Naive thymus-derived CD4-positive, alpha-beta T cell (primary cell): ENCODE measurements at regions not wholly inside any gene's neighbourhood (a gene's known extent, or its start where the extent isn't known, plus 50 kb on each side); places are given as distances from the start of the nearest gene placed in this dataset.
A peak's percentile ranks its signal among the peaks of the same experiment; 100 is the strongest.
"Not testable (repeated sequence)": the region's sequence is repeated elsewhere in the genome, so short reads cannot be mapped to it uniquely, and the experiment has no call there.

Source experiments
- ATAC-seq: fragments of 150-1000 bp; cut with Tn5 transposase; 2 replicates; pipeline ENCODE4 v1.10.0; 2021; ENCODE audit warnings: mild to moderate bottlenecking, moderate library complexity
- CTCF ChIA-PET: fragments of 350-600 bp; sonication (Branson Sonifier 250); formaldehyde crosslinking; loops from one replicate; lab custom pipeline; 2021; ENCODE audit warnings: antibody characterized with exemption; lab: Charles Lee
- POLR2A ChIA-PET: fragments of 350-600 bp; sonication (Branson Sonifier 250); formaldehyde crosslinking; loops from one replicate; lab custom pipeline; 2021; ENCODE audit warnings: antibody characterized with exemption, inconsistent platforms; lab: Charles Lee
- DNase-seq, 9 donors: peaks; one replicate each; pipeline versions ENCODE4 v3.0.0 to v3.0.0-alpha.2; 2020 to 2022; ENCODE audit warnings: mixed read lengths in 1 of 9
- H3K27ac ChIP-seq: one replicate; pipeline ENCODE4 v1.7.0; 2013; ENCODE audit warnings: mild to moderate bottlenecking, low read depth, low read length, moderate library complexity
- H3K27me3 ChIP-seq, 2 donors: one replicate each; pipeline ENCODE4 v1.7.0; 2013; ENCODE audit warnings: low read length in 2 of 2, mild to moderate bottlenecking in 2 of 2, moderate library complexity in 2 of 2; ENCODE audit not compliant: control insufficient read depth in 2 of 2, insufficient read depth in 2 of 2
- H3K36me3 ChIP-seq, 3 experiments: 1 replicate in 2 of 3; 2 replicates in 1 of 3; pipeline ENCODE4 v1.7.0; 2013; ENCODE audit warnings: low read length in 3 of 3, mild to moderate bottlenecking in 3 of 3, moderate library complexity in 1 of 3; ENCODE audit not compliant: insufficient read depth in 3 of 3, control insufficient read depth in 2 of 3
- H3K4me1 ChIP-seq, 2 donors: one replicate each; pipeline ENCODE4 v1.7.0; 2013; ENCODE audit warnings: low read length in 2 of 2, mild to moderate bottlenecking in 2 of 2, moderate library complexity in 1 of 2; ENCODE audit not compliant: control insufficient read depth in 2 of 2, insufficient read depth in 2 of 2
- H3K4me3 ChIP-seq: 2 replicates; pipeline ENCODE4 v1.7.0; 2013; ENCODE audit warnings: mild to moderate bottlenecking, low read length
- H3K9me3 ChIP-seq, 3 experiments: 1 replicate in 2 of 3; 2 replicates in 1 of 3; pipeline ENCODE4 v1.7.0; 2013; ENCODE audit warnings: low read length in 3 of 3; ENCODE audit not compliant: control insufficient read depth in 2 of 3
- H3K27ac Mint-ChIP-seq, 9 donors: one replicate each; pipeline ENCODE4 v1.8.0; 2020 to 2022; ENCODE audit warnings: mixed read lengths in 9 of 9, mild to moderate bottlenecking in 8 of 9, moderate library complexity in 5 of 9, inconsistent platforms in 2 of 9
- H3K27me3 Mint-ChIP-seq, 5 donors: one replicate each; pipeline ENCODE4 v1.8.0; 2021 to 2022; ENCODE audit warnings: mixed read lengths in 5 of 5, mild to moderate bottlenecking in 1 of 5
- H3K36me3 Mint-ChIP-seq, 5 donors: one replicate each; pipeline ENCODE4 v1.8.0; 2020 to 2022; ENCODE audit warnings: mixed read lengths in 5 of 5, mild to moderate bottlenecking in 3 of 5, inconsistent platforms in 1 of 5
- H3K4me1 Mint-ChIP-seq, 7 donors: one replicate each; pipeline ENCODE4 v1.8.0; 2020 to 2022; ENCODE audit warnings: mixed read lengths in 7 of 7, mild to moderate bottlenecking in 3 of 7, inconsistent platforms in 1 of 7
- H3K4me3 Mint-ChIP-seq, 10 donors: one replicate each; pipeline ENCODE4 v1.8.0; 2020 to 2022; ENCODE audit warnings: mild to moderate bottlenecking in 10 of 10, mixed read lengths in 10 of 10, moderate library complexity in 6 of 10, inconsistent platforms in 2 of 10
- H3K9me3 Mint-ChIP-seq, 11 donors: one replicate each; pipeline ENCODE4 v1.8.0; 2020 to 2022; ENCODE audit warnings: mixed read lengths in 11 of 11, mild to moderate bottlenecking in 4 of 11, inconsistent platforms in 1 of 11, moderate library complexity in 1 of 11
- intact Hi-C, 2 donors: fragments of 100-400 bp; cut with micrococcal nuclease; formaldehyde crosslinking; loops; one replicate each; pipeline ENCODE4 v1.15.1; 2023

- peak overlapping the region; percentile 46 for H3K4me3 ChIP-seq
- peak overlapping the region; percentile 44 to 91 (median 81) for H3K27ac Mint-ChIP-seq
- DNase-seq = peak; percentile 9 to 67 (median 34)
- ATAC-seq, POLR2A ChIA-PET, H3K36me3 ChIP-seq, CTCF ChIA-PET, H3K27me3 ChIP-seq, H3K36me3 Mint-ChIP-seq, intact Hi-C loops, H3K4me1 ChIP-seq, H3K9me3 ChIP-seq, H3K9me3 Mint-ChIP-seq: not testable (repeated sequence)
- peak overlapping the region; percentile 35 for H3K27ac ChIP-seq
- peaks cover 13 to 22% (median 16%) of the 10 kb centered on the region in 7 donors for H3K4me1 Mint-ChIP-seq
- H3K4me3 Mint-ChIP-seq = peak overlapping the region; percentile 60 to 86 (median 78)
- peaks cover 0 to 14% (median 0%) of the 10 kb centered on the region in 5 donors for H3K27me3 Mint-ChIP-seq
These were observed 92.9 kb upstream of the FAM90A1 start for GRCh38 chr12:8320251-8320730.

DNA sequence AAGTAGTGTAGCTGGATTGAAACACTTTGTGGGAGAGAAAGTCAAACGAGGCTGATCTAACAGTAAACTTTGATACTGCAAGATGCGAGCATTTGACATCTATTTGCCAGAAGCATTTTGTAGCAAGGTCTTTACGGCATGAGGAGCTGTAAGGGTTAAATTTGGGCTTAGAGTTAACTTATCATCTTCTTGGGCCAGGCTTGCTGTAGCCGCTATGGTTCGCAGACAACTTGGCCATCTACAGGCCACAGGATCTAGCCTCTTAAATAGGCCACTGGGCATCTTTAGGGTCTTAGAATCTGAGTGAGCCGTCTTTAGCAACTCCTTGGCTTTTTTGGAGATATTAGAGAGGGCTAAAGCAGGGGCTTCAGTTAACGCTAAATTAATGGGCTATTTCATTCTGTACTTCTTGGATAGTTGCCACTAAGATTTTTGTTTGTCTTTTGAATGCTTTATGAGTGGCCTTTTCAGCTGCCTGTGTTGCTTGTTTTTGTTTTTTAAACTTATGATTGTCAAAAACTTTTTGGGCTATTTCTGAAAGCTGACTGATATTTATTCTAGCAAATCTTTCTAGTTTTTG, 93.5 kb upstream of the FAM90A1 start:
- Mint-ChIP-seq H3K4me3 (peak overlapping the region; percentile 60 to 86 (median 78)), H3K27me3 (peaks cover 0 to 14% (median 0%) of the 10 kb centered on the region in 5 donors), H3K4me1 (peaks cover 13 to 22% (median 16%) of the 10 kb centered on the region in 7 donors), H3K27ac (peak overlapping the region; percentile 30 to 91 (median 81))
- ATAC-seq, H3K27me3 ChIP-seq, H3K4me1 ChIP-seq, DNase-seq, H3K36me3 ChIP-seq, H3K9me3 ChIP-seq, intact Hi-C loops, H3K4me3 ChIP-seq, H3K36me3 Mint-ChIP-seq, POLR2A ChIA-PET, H3K9me3 Mint-ChIP-seq: not testable (repeated sequence)
- CTCF ChIA-PET = interaction anchor here (0.5 kb wide), 1 partner anchor 1176 kb away, joined by 3 read pairs; no protein-coding TSS in a partner anchor
- H3K27ac ChIP-seq = peak overlapping the region; percentile 35

GRCh38 chr12:8325145-8325839, 97.9 kb upstream of the FAM90A1 start:
- H3K36me3 ChIP-seq, H3K4me1 Mint-ChIP-seq, H3K4me3 ChIP-seq, H3K9me3 ChIP-seq, H3K27me3 ChIP-seq, H3K4me1 ChIP-seq, DNase-seq, POLR2A ChIA-PET, H3K27ac ChIP-seq, H3K4me3 Mint-ChIP-seq, intact Hi-C loops, H3K27me3 Mint-ChIP-seq, CTCF ChIA-PET, H3K27ac Mint-ChIP-seq, ATAC-seq: not testable (repeated sequence)
- peaks cover 0 to 16% (median 5%) of the 10 kb centered on the region in 5 donors for H3K36me3 Mint-ChIP-seq
- H3K9me3 Mint-ChIP-seq = peaks cover 0 to 11% (median 5%) of the 10 kb centered on the region in 11 donors

- H3K27ac ChIP-seq, H3K27ac Mint-ChIP-seq, H3K4me1 ChIP-seq, CTCF ChIA-PET, H3K36me3 ChIP-seq, H3K4me3 Mint-ChIP-seq, H3K27me3 Mint-ChIP-seq, ATAC-seq, intact Hi-C loops, H3K4me1 Mint-ChIP-seq, DNase-seq, H3K27me3 ChIP-seq, H3K4me3 ChIP-seq, H3K9me3 ChIP-seq, POLR2A ChIA-PET: not testable (repeated sequence)
- peaks cover 0 to 11% (median 5%) of the 10 kb centered on the region in 11 donors for H3K9me3 Mint-ChIP-seq
- peaks cover 0 to 17% (median 7%) of the 10 kb centered on the region in 5 donors for H3K36me3 Mint-ChIP-seq
These were observed 101.4 kb upstream of the FAM90A1 start for GRCh38 chr12:8328835-8329234.

DNA sequence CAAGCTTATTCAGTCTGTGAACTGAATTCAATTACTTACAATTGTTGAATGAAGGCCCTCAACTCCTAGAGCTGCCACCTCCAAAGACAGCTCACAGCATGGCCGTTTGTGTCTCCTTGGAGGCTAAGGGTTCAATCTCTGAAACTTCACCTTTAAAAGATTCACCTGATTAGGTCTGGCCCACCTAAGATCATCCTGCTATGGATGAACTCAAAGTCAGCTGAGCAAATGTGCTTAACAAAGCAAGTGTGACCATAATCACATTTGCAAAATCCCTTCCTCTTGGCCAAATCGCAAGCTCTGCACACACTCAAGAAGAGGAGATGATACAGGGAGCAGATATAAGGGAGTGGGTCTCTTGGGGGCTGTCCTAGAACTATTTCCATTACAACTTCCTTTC, 105.0 kb upstream of the FAM90A1 start:
- intact Hi-C loops, H3K4me3 ChIP-seq, H3K27ac ChIP-seq, H3K4me3 Mint-ChIP-seq, DNase-seq, H3K27ac Mint-ChIP-seq, CTCF ChIA-PET, H3K36me3 ChIP-seq, H3K4me1 ChIP-seq, ATAC-seq, H3K4me1 Mint-ChIP-seq, POLR2A ChIA-PET, H3K9me3 ChIP-seq, H3K27me3 Mint-ChIP-seq, H3K27me3 ChIP-seq: not testable (repeated sequence)
- Mint-ChIP-seq H3K36me3 (peaks cover 0 to 17% (median 7%) of the 10 kb centered on the region in 5 donors), H3K9me3 (peaks cover 0 to 11% (median 5%) of the 10 kb centered on the region in 11 donors)

DNA sequence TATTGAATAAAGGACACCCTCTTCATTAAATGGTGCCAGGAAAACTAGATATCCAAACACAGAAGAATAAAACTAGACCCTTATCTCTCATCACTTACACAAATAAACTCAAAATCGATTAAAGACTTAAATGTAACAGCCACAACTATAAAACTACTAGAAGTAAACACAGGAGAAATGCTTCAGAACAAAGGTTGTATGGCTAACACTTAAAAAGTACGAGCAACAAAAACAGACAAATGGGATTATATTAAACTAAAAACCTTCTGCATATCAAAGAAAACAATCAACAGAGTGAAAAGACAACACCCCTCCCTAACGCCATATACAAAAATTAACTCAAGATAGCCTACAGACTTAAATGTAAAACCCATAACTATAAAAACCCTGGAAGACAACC, 104.7 kb upstream of the CLEC6A start:
- H3K27ac ChIP-seq, H3K36me3 Mint-ChIP-seq, intact Hi-C loops, H3K4me1 Mint-ChIP-seq, H3K4me3 ChIP-seq, H3K4me3 Mint-ChIP-seq, DNase-seq, H3K4me1 ChIP-seq, H3K27ac Mint-ChIP-seq, H3K36me3 ChIP-seq, H3K27me3 ChIP-seq, CTCF ChIA-PET, POLR2A ChIA-PET, ATAC-seq, H3K9me3 ChIP-seq: not testable (repeated sequence)
- H3K27me3 Mint-ChIP-seq = peaks cover under 1 to 21% (median 8%) of the 10 kb centered on the region in 5 donors
- H3K9me3 Mint-ChIP-seq = peaks cover 0 to 42% (median 8%) of the 10 kb centered on the region in 11 donors
